RPMI7951 (cell line): ENCODE measurements at regions not wholly inside any gene's neighbourhood (a gene's known extent, or its start where the extent isn't known, plus 50 kb on each side); places are given as distances from the start of the nearest gene placed in this dataset.

ENCODE experiments used
- DNase-seq: peaks from one replicate; pipeline ENCODE4 v3.0.0-alpha.2; 2012; ENCODE audit warnings: low read depth

GRCh38 chr6:23293653-23294052 is 724.3 kb downstream of the HDGFL1 start:
- no peak for DNase-seq

DNA sequence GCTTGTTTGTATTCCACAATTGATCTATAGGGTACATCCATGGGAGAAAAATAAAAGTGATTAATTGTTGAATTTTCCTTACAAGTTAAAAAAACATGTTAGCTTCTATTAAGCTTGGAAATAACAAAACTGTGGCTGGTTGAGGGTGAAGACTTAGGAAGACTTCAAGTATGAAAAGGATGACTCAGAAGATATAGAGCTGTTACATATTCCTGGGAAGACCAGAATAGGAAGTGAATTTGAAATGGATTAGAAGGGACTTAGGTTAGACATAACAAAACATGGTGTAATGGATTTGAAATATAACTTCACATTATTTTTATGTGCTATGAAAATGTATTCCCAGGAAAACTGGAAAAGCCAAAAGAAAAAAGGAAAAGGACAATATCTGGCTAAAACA is 732.2 kb downstream of the HDGFL1 start:
- DNase-seq, result no peak

DNA sequence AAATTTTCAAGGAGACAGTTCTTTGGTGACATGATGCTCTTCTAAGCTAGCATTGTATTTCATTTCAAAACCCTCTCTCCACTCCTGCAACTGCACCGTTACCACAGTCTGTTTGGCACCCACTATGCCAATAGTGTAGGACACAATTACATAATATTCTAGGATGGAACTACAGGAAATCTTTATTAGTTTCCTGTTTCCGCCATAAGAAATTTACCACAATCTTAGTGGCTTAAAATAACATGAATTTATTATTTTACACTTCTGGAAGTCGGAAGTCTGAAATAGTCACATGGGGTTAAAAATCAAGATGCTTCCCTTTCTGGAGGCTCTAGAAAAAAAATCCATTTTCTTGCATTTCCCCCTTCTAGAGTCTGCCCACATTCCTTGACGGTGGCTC is 733.1 kb downstream of the HDGFL1 start:
- DNase-seq, result no peak

GRCh38 chr6:23305325-23305943 is 736.1 kb downstream of the HDGFL1 start:
- no peak for DNase-seq

GRCh38 chr6:23306251-23306950 is 737.0 kb downstream of the HDGFL1 start:
- no peak for DNase-seq

DNA sequence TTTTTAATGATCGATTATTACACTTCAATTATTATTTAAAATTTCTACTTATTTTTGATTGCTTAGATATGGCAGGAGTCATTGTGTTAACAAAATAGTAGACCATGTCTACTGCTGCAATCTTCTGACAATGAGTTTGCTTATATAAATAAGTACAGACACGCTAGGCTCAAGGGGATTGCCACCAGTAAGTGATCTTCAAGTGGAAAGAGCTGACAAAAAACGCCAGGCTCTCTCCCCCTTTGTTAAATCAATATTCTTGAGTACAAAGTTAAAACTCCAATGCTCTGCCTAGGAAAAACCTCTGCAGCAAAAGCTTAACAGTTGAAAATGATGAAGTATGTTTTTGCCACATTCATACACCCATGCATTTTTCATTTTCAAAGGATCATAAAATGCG is 738.1 kb downstream of the HDGFL1 start:
- no peak for DNase-seq

DNA sequence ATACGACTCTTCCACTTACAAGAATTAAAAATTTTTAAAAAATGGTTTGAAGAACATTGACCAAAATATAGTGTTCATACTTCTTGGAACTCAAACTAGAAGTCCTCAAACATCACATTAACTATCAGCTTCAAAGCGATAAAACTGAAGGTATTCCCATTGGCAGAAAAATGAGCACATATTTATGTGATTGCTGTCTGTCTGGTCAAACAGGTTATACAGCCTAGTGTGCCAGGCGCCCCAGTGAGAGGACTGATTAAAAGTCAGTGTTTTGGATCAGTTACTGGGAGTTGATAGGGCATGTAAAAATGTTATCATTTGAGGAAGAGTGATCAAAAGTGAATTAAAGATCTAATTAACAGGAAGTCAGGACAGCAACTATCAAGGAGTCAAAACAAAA is 738.8 kb downstream of the HDGFL1 start:
- no peak for DNase-seq

DNA sequence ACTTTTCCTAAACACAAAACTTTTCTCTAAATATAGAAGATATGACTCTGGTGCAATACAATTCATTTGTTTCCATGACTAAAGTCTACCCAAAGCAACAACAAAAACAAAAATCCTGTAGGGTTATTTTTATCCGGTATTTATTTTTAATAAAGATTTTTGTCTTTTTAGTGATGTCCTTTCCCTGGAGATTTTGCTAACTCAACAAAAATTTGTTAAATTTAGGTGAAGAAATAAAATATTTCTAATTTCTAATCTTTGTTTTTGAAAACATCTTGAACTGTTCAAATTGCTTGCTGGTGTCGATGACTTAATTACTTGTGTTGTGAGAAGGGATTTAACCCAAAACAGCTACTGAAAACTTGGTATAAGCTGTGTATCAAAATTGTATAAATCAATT is 741.8 kb downstream of the HDGFL1 start:
- DNase-seq, result no peak

- DNase-seq, result no peak
These were observed 746.8 kb downstream of the HDGFL1 start for GRCh38 chr6:23316131-23316530.

DNA sequence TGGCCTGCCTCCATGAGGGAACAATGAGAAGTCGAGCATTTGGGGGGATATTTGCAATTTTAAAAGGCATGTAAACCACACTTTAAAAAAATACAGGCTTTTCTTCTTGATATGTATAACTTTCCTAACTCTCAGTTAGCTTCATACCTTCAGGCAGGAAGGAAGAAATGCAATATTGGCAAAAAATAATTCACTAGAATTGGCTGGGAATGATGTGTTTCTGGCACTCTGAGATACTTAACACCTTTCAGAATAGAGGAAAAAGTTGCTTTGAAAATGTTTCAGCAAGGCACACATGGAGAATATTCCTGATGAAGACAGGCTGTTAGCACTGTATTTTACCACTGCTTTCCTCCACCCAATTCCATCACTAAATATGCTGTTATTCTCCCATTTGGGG is 747.6 kb downstream of the HDGFL1 start:
- DNase-seq, result no peak

DNA sequence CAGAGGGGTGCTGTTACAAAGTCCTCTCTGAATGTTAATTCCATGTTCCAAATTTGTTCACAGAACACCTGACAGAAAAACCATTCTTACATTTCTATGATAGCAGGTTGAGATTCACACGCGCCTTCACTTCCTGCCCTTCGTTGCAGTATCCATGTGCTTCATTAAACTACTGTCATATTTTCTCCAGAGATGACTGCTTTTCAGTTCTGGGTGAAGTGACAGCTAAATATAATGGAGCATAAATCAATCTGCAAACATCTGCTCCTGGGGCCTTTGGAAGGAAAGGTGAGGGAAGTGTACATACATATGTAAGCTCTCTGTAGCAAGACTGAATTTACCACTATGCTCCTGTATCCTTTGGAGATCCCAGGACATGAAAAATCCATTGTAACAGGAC is 750.2 kb downstream of the HDGFL1 start:
- DNase-seq, result no peak

- no peak for DNase-seq
These were observed 751.2 kb downstream of the HDGFL1 start for GRCh38 chr6:23320471-23321015.

GRCh38 chr6:23323897-23324296 is 754.5 kb downstream of the HDGFL1 start:
- no peak for DNase-seq

- DNase-seq, result no peak
These were observed 755.7 kb downstream of the HDGFL1 start for GRCh38 chr6:23325065-23325464.

GRCh38 chr6:23327621-23328020 is 758.3 kb downstream of the HDGFL1 start:
- no peak for DNase-seq

DNA sequence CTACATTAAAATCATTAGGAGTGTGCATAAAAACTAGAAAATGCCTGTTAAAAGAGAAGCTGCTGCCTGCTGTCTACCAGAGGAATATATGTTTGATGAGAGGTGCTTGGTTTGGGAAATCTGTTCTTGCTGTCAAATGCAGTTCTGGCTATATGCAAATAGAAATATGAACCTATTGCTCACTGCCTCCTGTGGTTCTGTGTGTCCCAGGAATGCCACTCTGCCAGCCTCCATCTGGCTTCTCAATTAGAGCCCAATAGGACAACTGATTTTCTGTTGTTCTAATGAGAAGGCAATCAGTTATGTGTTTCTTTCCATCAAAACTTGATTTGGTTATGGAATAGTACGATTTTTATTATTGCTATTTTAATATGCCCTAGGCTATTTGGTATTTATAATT is 759.7 kb downstream of the HDGFL1 start:
- DNase-seq, result no peak

DNA sequence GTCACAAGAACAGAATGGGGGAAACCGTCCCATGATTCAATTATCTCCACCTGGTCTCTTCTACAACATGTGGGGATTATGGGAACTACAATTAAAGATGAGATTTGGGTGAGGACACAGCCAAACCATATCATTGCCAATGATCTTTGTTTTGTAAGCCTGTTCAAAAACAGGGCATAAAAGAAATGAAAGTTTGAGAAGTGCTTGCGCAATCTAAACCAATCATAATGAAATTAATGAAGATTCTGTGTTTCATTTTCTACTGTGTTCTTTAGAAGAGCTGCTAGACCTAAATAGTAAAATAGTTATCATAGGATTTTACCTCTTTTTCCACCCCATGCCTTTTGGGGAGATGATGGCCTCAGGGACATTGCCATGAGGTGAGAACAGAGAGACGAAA is 761.3 kb downstream of the HDGFL1 start:
- DNase-seq, result no peak

- no peak for DNase-seq
These were observed 765.0 kb downstream of the HDGFL1 start for GRCh38 chr6:23334360-23334759.

- DNase-seq, result no peak
These were observed 766.5 kb downstream of the HDGFL1 start for GRCh38 chr6:23335894-23336293.

DNA sequence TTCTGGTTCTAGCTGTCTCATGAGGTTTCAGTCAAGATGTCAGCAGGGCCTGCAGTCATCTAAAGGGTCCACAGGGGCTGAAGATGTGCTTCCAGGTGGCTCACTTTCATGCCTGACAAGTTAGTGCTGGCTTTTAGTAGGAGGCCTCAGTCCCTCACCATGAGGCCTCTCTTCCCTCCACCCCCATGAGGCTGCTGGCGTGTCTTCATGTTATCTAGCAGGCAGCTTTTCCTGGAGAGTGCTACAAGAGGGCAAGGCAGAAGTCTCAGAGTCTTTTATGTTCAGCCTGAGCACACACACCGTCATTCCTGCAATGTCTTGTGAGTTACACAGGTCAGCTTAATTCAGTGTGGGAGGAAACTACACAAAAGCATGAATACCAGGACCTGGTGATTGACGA is 769.9 kb downstream of the HDGFL1 start:
- no peak for DNase-seq

DNA sequence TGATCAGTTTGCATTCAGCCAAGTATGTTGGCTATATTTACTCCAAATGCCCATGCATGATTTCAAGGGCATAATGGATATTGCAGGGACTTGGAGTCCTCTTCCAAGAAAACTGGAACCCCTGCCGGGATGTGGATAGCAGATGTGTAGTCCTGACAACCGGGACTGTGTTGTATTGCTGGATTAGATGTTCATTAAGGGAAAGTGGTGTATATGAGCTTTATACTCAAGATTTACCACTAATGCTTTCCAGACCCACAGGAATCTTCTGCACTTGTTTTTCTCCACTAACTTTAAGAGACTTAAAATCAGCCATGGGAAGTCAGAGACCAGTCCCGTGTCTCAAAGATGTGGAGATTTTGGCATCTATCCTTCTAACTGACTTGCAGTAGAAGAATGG is 770.9 kb downstream of the HDGFL1 start:
- DNase-seq, result no peak

DNA sequence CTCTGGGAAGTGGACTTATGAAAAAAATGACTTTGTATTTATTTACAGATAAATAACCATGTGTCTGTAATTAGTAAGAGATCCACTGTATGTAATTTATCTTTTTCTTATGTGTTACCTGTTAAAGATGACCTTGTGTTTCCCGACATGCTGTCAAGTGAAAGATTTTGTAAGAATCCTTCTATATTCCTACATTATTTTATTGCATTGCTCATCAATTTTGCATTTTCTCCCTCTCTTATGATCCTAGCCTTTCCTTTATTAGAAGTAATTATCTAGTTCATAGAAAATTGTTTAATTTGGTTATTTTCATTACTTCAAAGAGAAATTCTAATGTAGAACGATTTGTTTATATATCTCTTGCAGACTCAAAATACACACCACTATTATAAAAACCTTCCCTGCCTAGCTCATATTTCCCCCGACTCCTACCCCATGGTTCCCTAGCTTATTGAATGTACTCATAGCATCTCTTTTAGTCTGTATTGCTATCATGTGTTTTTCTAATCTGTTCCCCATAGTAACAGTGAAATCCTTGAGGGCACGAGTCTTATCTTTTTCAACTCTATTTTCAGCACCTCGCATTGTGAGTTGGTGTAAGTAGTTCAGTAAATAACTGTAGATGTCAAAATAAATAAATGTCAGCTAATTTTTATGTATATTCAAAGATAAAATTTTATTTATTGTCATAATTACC is 774.4 kb downstream of the HDGFL1 start:
- no peak for DNase-seq

GRCh38 chr6:23348185-23348584 is 777.8 kb upstream of the NRSN1 start:
- DNase-seq, result no peak
